ENCODE measurements at regions not wholly inside any gene's neighbourhood (a gene's known extent, or its start where the extent isn't known, plus 50 kb on each side); places are given as distances from the start of the nearest gene placed in this dataset.
A peak's percentile ranks its signal among the peaks of the same experiment; 100 is the strongest.

- DNase-seq (ENCODE audit: low read depth) = no peak
- no peak overlapping the region for H3K4me3 ChIP-seq (ENCODE audit: low read length)
- TF ChIP-seq CTCF (conservative IDR thresholded peaks at IDR 0.05; ENCODE audit: low read length) = no peak
Observed at GRCh38 chr2:19731037-19731436, 170.7 kb downstream of the TTC32 start.

GRCh38 chr2:19728125-19728524 lies 173.7 kb downstream of the TTC32 start:
- H3K4me3 ChIP-seq (ENCODE audit: low read length) = no peak overlapping the region
- no peak for DNase-seq (ENCODE audit: low read depth)
- no peak for TF ChIP-seq CTCF (conservative IDR thresholded peaks at IDR 0.05; ENCODE audit: low read length)

GRCh38 chr2:19725392-19725791 lies 176.4 kb downstream of the TTC32 start:
- TF ChIP-seq CTCF (conservative IDR thresholded peaks at IDR 0.05; ENCODE audit: low read length) = no peak
- DNase-seq (ENCODE audit: low read depth) = no peak
- H3K4me3 ChIP-seq (ENCODE audit: low read length) = no peak overlapping the region

GRCh38 chr2:19723021-19723420 lies 178.8 kb downstream of the TTC32 start:
- no peak for DNase-seq (ENCODE audit: low read depth)
- no peak for TF ChIP-seq CTCF (conservative IDR thresholded peaks at IDR 0.05; ENCODE audit: low read length)
- no peak overlapping the region for H3K4me3 ChIP-seq (ENCODE audit: low read length)

GRCh38 chr2:19722531-19722971 lies 179.2 kb downstream of the TTC32 start:
- DNase-seq (ENCODE audit: low read depth) = peak; percentile 49
- H3K4me3 ChIP-seq (ENCODE audit: low read length) = no peak overlapping the region
- TF ChIP-seq CTCF (conservative IDR thresholded peaks at IDR 0.05; ENCODE audit: low read length) = no peak

- DNase-seq (ENCODE audit: low read depth) = no peak
- no peak overlapping the region for H3K4me3 ChIP-seq (ENCODE audit: low read length)
- TF ChIP-seq CTCF (conservative IDR thresholded peaks at IDR 0.05; ENCODE audit: low read length) = no peak
Observed at GRCh38 chr2:19720306-19720705, 181.5 kb downstream of the TTC32 start.

GRCh38 chr2:19719540-19719939 lies 182.2 kb downstream of the TTC32 start:
- H3K4me3 ChIP-seq (ENCODE audit: low read length) = no peak overlapping the region

More at GRCh38 chr2:19719540-19719939, 182.2 kb downstream of the TTC32 start:
- DNase-seq (ENCODE audit: low read depth) = no peak
- TF ChIP-seq CTCF (conservative IDR thresholded peaks at IDR 0.05; ENCODE audit: low read length) = no peak
